Nephron (organoid): ENCODE measurements at regions not wholly inside any gene's neighbourhood (a gene's known extent, or its start where the extent isn't known, plus 50 kb on each side); places are given as distances from the start of the nearest gene placed in this dataset.
A peak's percentile ranks its signal among the peaks of the same experiment; 100 is the strongest.

Source experiments
- H3K27ac Mint-ChIP-seq, 3 experiments: 2 replicates each; pipeline ENCODE4 v1.8.0; 2020; ENCODE audit warnings: mixed read lengths in 3 of 3, mild to moderate bottlenecking in 2 of 3, moderate library complexity in 1 of 3
- H3K27me3 Mint-ChIP-seq: 2 replicates; pipeline ENCODE4 v1.8.0; 2021; ENCODE audit warnings: low read depth, mild to moderate bottlenecking, moderate library complexity, mixed read lengths
- H3K36me3 Mint-ChIP-seq: 2 replicates; pipeline ENCODE4 v1.8.0; 2020; ENCODE audit warnings: low read depth, mixed read lengths
- H3K4me1 Mint-ChIP-seq: 2 replicates; pipeline ENCODE4 v1.8.0; 2020; ENCODE audit warnings: mixed read lengths
- H3K4me3 Mint-ChIP-seq, 3 experiments: 2 replicates each; pipeline ENCODE4 v1.8.0; 2020; ENCODE audit warnings: mild to moderate bottlenecking in 3 of 3, mixed read lengths in 3 of 3, moderate library complexity in 2 of 3
- H3K9me3 Mint-ChIP-seq: 2 replicates; pipeline ENCODE4 v1.8.0; 2020; ENCODE audit warnings: mixed read lengths
- CTCF ChIP-seq, 3 experiments: fragments of 200-600 bp; sonication (generic); IDR thresholded peaks; one replicate each; pipeline ENCODE4 v1.5.0; 2021; ENCODE audit warnings: antibody characterized with exemption in 3 of 3; ENCODE audit not compliant: unreplicated experiment in 3 of 3

GRCh38 chr10:6875269-6875865, 295.3 kb upstream of the PRKCQ start:
- Mint-ChIP-seq H3K4me3 (no peak overlapping the region), H3K4me1 (peaks cover 30% of the 10 kb centered on the region), H3K36me3 (no peaks in the 10 kb centered on the region), H3K9me3 (no peaks in the 10 kb centered on the region), H3K27me3 (peaks cover 28% of the 10 kb centered on the region), H3K27ac (peak overlapping the region in 1 of 3 experiments; percentile 45)
- no peak for TF ChIP-seq CTCF (IDR thresholded peaks at IDR 0.05; ENCODE audit: unreplicated experiment in 3 of 3)

- Mint-ChIP-seq H3K4me3 (no peak overlapping the region), H3K36me3 (no peaks in the 10 kb centered on the region), H3K27me3 (peaks cover 12% of the 10 kb centered on the region)
These were observed 291.1 kb upstream of the PRKCQ start for GRCh38 chr10:6871128-6871527.

GRCh38 chr10:6868036-6868725, 288.1 kb upstream of the PRKCQ start:
- Mint-ChIP-seq H3K36me3 (no peaks in the 10 kb centered on the region), H3K9me3 (no peaks in the 10 kb centered on the region), H3K27me3 (peaks cover 6% of the 10 kb centered on the region)

More at GRCh38 chr10:6871128-6871527, 291.1 kb upstream of the PRKCQ start:
- Mint-ChIP-seq H3K27ac (no peak overlapping the region), H3K4me1 (peaks cover 14% of the 10 kb centered on the region), H3K9me3 (no peaks in the 10 kb centered on the region)
- TF ChIP-seq CTCF (IDR thresholded peaks at IDR 0.05; ENCODE audit: unreplicated experiment in 3 of 3), result no peak

DNA sequence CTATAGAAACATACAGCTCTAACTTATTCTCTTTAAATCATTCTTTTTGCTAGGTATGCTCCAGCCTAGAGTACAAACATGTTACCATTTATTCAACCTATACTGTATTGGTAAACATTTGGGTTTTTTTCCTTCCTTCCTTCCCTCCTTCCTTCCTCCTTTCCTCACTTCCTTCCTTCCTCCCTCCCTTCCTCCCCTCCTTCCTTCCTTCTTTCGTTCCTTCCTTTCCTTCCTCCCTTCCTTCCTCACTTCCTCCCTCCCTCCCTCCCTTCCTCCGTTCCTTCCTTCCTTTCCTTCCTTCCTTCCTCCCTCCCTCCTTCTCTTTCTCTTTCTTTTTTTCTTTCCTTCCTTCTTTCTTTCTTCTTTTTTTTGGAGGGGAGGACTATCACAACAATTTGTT, 286.7 kb upstream of the PRKCQ start:
- Mint-ChIP-seq H3K9me3 (peaks cover 4% of the 10 kb centered on the region), H3K27ac (no peak overlapping the region), H3K4me3 (no peak overlapping the region), H3K4me1 (no peaks in the 10 kb centered on the region), H3K27me3 (no peaks in the 10 kb centered on the region), H3K36me3 (no peaks in the 10 kb centered on the region)
- TF ChIP-seq CTCF (IDR thresholded peaks at IDR 0.05; ENCODE audit: unreplicated experiment in 3 of 3), result no peak

More at GRCh38 chr10:6868036-6868725, 288.1 kb upstream of the PRKCQ start:
- H3K4me1 Mint-ChIP-seq, result no peaks in the 10 kb centered on the region
- H3K27ac Mint-ChIP-seq, result no peak overlapping the region
- TF ChIP-seq CTCF (IDR thresholded peaks at IDR 0.05; ENCODE audit: unreplicated experiment in 3 of 3), result no peak
- H3K4me3 Mint-ChIP-seq, result no peak overlapping the region

GRCh38 chr10:6864142-6864541, 284.1 kb upstream of the PRKCQ start:
- Mint-ChIP-seq H3K36me3 (no peaks in the 10 kb centered on the region), H3K4me1 (no peaks in the 10 kb centered on the region), H3K27me3 (no peaks in the 10 kb centered on the region), H3K27ac (no peak overlapping the region), H3K4me3 (no peak overlapping the region), H3K9me3 (peaks cover 4% of the 10 kb centered on the region)
- TF ChIP-seq CTCF (IDR thresholded peaks at IDR 0.05; ENCODE audit: unreplicated experiment in 3 of 3), result no peak

DNA sequence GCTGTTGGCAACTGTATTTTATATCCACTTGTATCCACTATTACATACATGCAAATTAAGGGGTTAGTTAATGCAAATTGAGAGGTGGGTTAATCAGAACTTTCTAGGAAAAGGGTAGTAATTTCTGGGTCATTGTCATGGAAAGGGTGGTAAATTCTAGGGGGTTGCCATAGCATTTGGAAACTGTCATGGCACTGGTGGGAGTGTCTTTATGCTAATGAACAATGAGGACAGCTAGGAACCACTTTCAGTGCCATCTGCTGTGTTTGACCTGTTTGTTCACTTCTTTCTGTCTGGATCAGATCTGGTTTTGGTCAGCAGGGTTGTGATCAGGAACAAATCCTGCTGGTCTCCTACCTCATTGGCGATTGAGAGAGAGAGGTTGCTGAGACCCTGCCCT, 283.3 kb upstream of the PRKCQ start:
- Mint-ChIP-seq H3K4me1 (no peaks in the 10 kb centered on the region), H3K27ac (no peak overlapping the region), H3K4me3 (no peak overlapping the region), H3K36me3 (no peaks in the 10 kb centered on the region), H3K9me3 (peaks cover 8% of the 10 kb centered on the region), H3K27me3 (no peaks in the 10 kb centered on the region)
- TF ChIP-seq CTCF (IDR thresholded peaks at IDR 0.05; ENCODE audit: unreplicated experiment in 3 of 3), result no peak
